Hepatocyte (in vitro differentiated cells): ENCODE measurements at regions not wholly inside any gene's neighbourhood (a gene's known extent, or its start where the extent isn't known, plus 50 kb on each side); places are given as distances from the start of the nearest gene placed in this dataset.

ENCODE experiments used
- DNase-seq: peaks from one replicate; pipeline ENCODE4 v3.0.0-alpha.2; 2016; ENCODE audit warnings: low spot score
- H2AFZ ChIP-seq: fragments of 200-600 bp; sonication (generic); 2 replicates; pipeline ENCODE4 v1.6.0; 2016; ENCODE audit warnings: antibody characterized with exemption, mild to moderate bottlenecking
- H3K27ac ChIP-seq: fragments of 200-600 bp; sonication (generic); 2 replicates; pipeline ENCODE4 v1.5.1; 2016; ENCODE audit warnings: mild to moderate bottlenecking
- H3K27me3 ChIP-seq: fragments of 200-600 bp; sonication (generic); 2 replicates; pipeline ENCODE4 v1.6.1; 2016
- H3K36me3 ChIP-seq: fragments of 200-600 bp; sonication (generic); replicated peaks from 2 replicates; pipeline ENCODE4 v1.5.1; 2016; ENCODE audit warnings: low read depth; ENCODE audit not compliant: insufficient read depth
- H3K4me1 ChIP-seq: fragments of 200-600 bp; sonication (generic); 2 replicates; pipeline ENCODE4 v1.5.1; 2016; ENCODE audit warnings: mild to moderate bottlenecking, moderate library complexity; ENCODE audit not compliant: insufficient read depth
- H3K4me2 ChIP-seq: fragments of 200-600 bp; sonication (generic); 2 replicates; pipeline ENCODE4 v1.6.0; 2016
- H3K4me3 ChIP-seq: fragments of 200-600 bp; sonication (generic); 2 replicates; pipeline ENCODE4 v1.5.1; 2016; ENCODE audit warnings: mild to moderate bottlenecking
- H3K79me2 ChIP-seq: fragments of 200-600 bp; sonication (generic); 2 replicates; pipeline ENCODE4 v1.6.0; 2017; ENCODE audit warnings: mild to moderate bottlenecking
- H3K9me2 ChIP-seq: fragments of 200-600 bp; sonication (generic); replicated peaks from 2 replicates; pipeline ENCODE4 v1.6.0; 2017; ENCODE audit warnings: mild to moderate bottlenecking; ENCODE audit not compliant: insufficient read depth
- H3K9me3 ChIP-seq: fragments of 200-600 bp; sonication (generic); 2 replicates; pipeline ENCODE4 v1.5.1; 2016; ENCODE audit warnings: low read depth, mild to moderate bottlenecking
- H4K20me1 ChIP-seq: fragments of 200-600 bp; sonication (generic); 2 replicates; pipeline ENCODE4 v1.6.0; 2016; ENCODE audit warnings: mild to moderate bottlenecking; ENCODE audit not compliant: insufficient read depth, poor library complexity, severe bottlenecking
- CTCF ChIP-seq: fragments of 200-600 bp; sonication (generic); IDR thresholded peaks from 2 replicates; pipeline ENCODE4 v1.5.1; 2016; ENCODE audit warnings: antibody characterized with exemption, mild to moderate bottlenecking; ENCODE audit not compliant: poor library complexity
- EZH2 ChIP-seq: fragments of 200-600 bp; sonication (generic); IDR thresholded peaks from 2 replicates; pipeline ENCODE4 v1.6.1; 2016; ENCODE audit warnings: antibody characterized with exemption, mild to moderate bottlenecking, borderline replicate concordance
- EZH2phosphoT487 ChIP-seq: fragments of 200-600 bp; sonication (generic); IDR thresholded peaks from one replicate; pipeline ENCODE4 v1.6.1; 2018; ENCODE audit warnings: antibody characterized with exemption, mild to moderate bottlenecking, low read depth, moderate library complexity; ENCODE audit not compliant: unreplicated experiment, severe bottlenecking
- WGBS: methylation state at CpG from one replicate; pipeline ENCODE4 v1.1.6; 2016; ENCODE audit warnings: low lambda C conversion rate; ENCODE audit errors: missing lambda C conversion rate; 5-methylcytosine and 5-hydroxymethylcytosine counted together

- WGBS = 57% methylated on average over 5 of the region's 5 CpGs
Measured at GRCh38 chr9:82805027-82805426, 257.9 kb downstream of the RASEF start.

GRCh38 chr9:82808478-82808877 lies 254.5 kb downstream of the RASEF start:
- no peaks in the 10 kb centered on the region for H3K27me3 ChIP-seq
- no peaks in the 10 kb centered on the region for H3K4me1 ChIP-seq
- DNase-seq = no peak
- no peaks in the 10 kb centered on the region for H3K79me2 ChIP-seq
- no peaks in the 10 kb centered on the region for H4K20me1 ChIP-seq
- H3K36me3 ChIP-seq = no peaks in the 10 kb centered on the region
- TF ChIP-seq EZH2phosphoT487 (no peak), CTCF (no peak), EZH2 (no peak)
- no peak overlapping the region for H3K27ac ChIP-seq
- H3K9me3 ChIP-seq = no peaks in the 10 kb centered on the region
- H2AFZ ChIP-seq = no peak overlapping the region
- no peak overlapping the region for H3K4me2 ChIP-seq
- no peak overlapping the region for H3K4me3 ChIP-seq
- WGBS = 100% methylated on average over 2 of the region's 2 CpGs
- H3K9me2 ChIP-seq = no peaks in the 10 kb centered on the region

More at GRCh38 chr9:82805027-82805426, 257.9 kb downstream of the RASEF start:
- no peak for DNase-seq
- no peak overlapping the region for H2AFZ ChIP-seq
- H3K27ac ChIP-seq = no peak overlapping the region
- no peaks in the 10 kb centered on the region for H3K9me3 ChIP-seq
- TF ChIP-seq CTCF (peak; percentile 30), EZH2phosphoT487 (no peak)
- H3K9me2 ChIP-seq = no peaks in the 10 kb centered on the region
- H3K27me3 ChIP-seq = no peaks in the 10 kb centered on the region
- H3K4me1 ChIP-seq = no peaks in the 10 kb centered on the region
- no peaks in the 10 kb centered on the region for H3K79me2 ChIP-seq
- H3K4me2 ChIP-seq = no peak overlapping the region
- no peaks in the 10 kb centered on the region for H4K20me1 ChIP-seq
- H3K36me3 ChIP-seq = no peaks in the 10 kb centered on the region
- H3K4me3 ChIP-seq = no peak overlapping the region

GRCh38 chr9:82810915-82811314 lies 252.0 kb downstream of the RASEF start:
- H3K9me2 ChIP-seq = no peaks in the 10 kb centered on the region
- no peaks in the 10 kb centered on the region for H3K9me3 ChIP-seq
- peak; percentile 44 for DNase-seq
- no peak for TF ChIP-seq CTCF
- no peak for TF ChIP-seq EZH2
- TF ChIP-seq EZH2phosphoT487 = no peak
- WGBS = 47% methylated on average over 1 of the region's 1 CpG
- no peak overlapping the region for H2AFZ ChIP-seq
- no peaks in the 10 kb centered on the region for H3K36me3 ChIP-seq
- H3K27ac ChIP-seq = peak overlapping the region; percentile 44
- H3K79me2 ChIP-seq = no peaks in the 10 kb centered on the region
- no peaks in the 10 kb centered on the region for H4K20me1 ChIP-seq
- H3K4me1 ChIP-seq = no peaks in the 10 kb centered on the region
- H3K27me3 ChIP-seq = no peaks in the 10 kb centered on the region
- H3K4me3 ChIP-seq = no peak overlapping the region
- no peak overlapping the region for H3K4me2 ChIP-seq

- TF ChIP-seq EZH2phosphoT487 = no peak
- no peak for TF ChIP-seq CTCF
- no peak for TF ChIP-seq EZH2
- Histone ChIP-seq H3K27me3 (no peaks in the 10 kb centered on the region), H3K27ac (no peak overlapping the region), H3K4me1 (no peaks in the 10 kb centered on the region), H3K36me3 (no peaks in the 10 kb centered on the region), H3K9me2 (no peaks in the 10 kb centered on the region), H3K4me3 (no peak overlapping the region), H4K20me1 (no peaks in the 10 kb centered on the region), H3K9me3 (no peaks in the 10 kb centered on the region), H3K79me2 (no peaks in the 10 kb centered on the region), H2AFZ (no peak overlapping the region), H3K4me2 (no peak overlapping the region)
- DNase-seq = no peak
- WGBS = 92% methylated on average over 2 of the region's 2 CpGs
Measured at GRCh38 chr9:82819260-82819659, 243.7 kb downstream of the RASEF start.
